ENCODE measurements at regions not wholly inside any gene's neighbourhood (a gene's known extent, or its start where the extent isn't known, plus 50 kb on each side); places are given as distances from the start of the nearest gene placed in this dataset.

GRCh38 chr1:235919127-235919832, 52.6 kb upstream of the LYST start:
- no peak for DNase-seq
- Histone ChIP-seq H3K9me3 (no peaks in the 10 kb centered on the region), H3K36me3 (no peaks in the 10 kb centered on the region), H3K27me3 (no peaks in the 10 kb centered on the region), H3K4me3 (no peak overlapping the region), H3K27ac (no peak overlapping the region), H3K4me1 (ENCODE audit: insufficient read depth) (peaks cover 4% of the 10 kb centered on the region)
- intact Hi-C loops (cut with DNase I), result no loop called here
- WGBS, 3 donors, result 82 to 88% (median 86%) methylated on average over 12 of the region's 12 CpGs
- TF ChIP-seq EP300 (IDR thresholded peaks at IDR 0.05) (no peak), CTCF (IDR thresholded peaks at IDR 0.05) (no peak), POLR2A (IDR thresholded peaks at IDR 0.05) (no peak)

GRCh38 chr1:235918465-235918864, 51.8 kb upstream of the LYST start:
- intact Hi-C loops (cut with DNase I), result no loop called here
- Histone ChIP-seq H3K4me1 (ENCODE audit: insufficient read depth) (peaks cover 4% of the 10 kb centered on the region), H3K9me3 (no peaks in the 10 kb centered on the region), H3K27me3 (no peaks in the 10 kb centered on the region), H3K27ac (no peak overlapping the region), H3K36me3 (no peaks in the 10 kb centered on the region), H3K4me3 (no peak overlapping the region)
- no peak for DNase-seq
- 72 to 96% (median 85%) methylated on average over 5 of the region's 5 CpGs for WGBS, 3 donors
- no peak for TF ChIP-seq EP300 (IDR thresholded peaks at IDR 0.05)
- no peak for TF ChIP-seq POLR2A (IDR thresholded peaks at IDR 0.05)
- TF ChIP-seq CTCF (IDR thresholded peaks at IDR 0.05), result no peak

GRCh38 chr1:235918032-235918431, 51.3 kb upstream of the LYST start:
- no peak overlapping the region for H3K27ac ChIP-seq
- no peaks in the 10 kb centered on the region for H3K27me3 ChIP-seq
- no peaks in the 10 kb centered on the region for H3K36me3 ChIP-seq
- no peaks in the 10 kb centered on the region for H3K9me3 ChIP-seq
- TF ChIP-seq POLR2A (IDR thresholded peaks at IDR 0.05), result no peak
- no peak for TF ChIP-seq EP300 (IDR thresholded peaks at IDR 0.05)
- no peak for TF ChIP-seq CTCF (IDR thresholded peaks at IDR 0.05)
- no peak overlapping the region for H3K4me3 ChIP-seq
- intact Hi-C loops (cut with DNase I), result no loop called here
- H3K4me1 ChIP-seq (ENCODE audit: insufficient read depth), result peaks cover 4% of the 10 kb centered on the region
- DNase-seq, result peak in 1 of 5 donors; percentile 27
- 90 to 93% (median 91%) methylated on average over 13 of the region's 13 CpGs for WGBS, 3 donors

- WGBS, 3 donors, result 18 to 23% (median 22%) methylated on average over 8 of the region's 8 CpGs
- H3K36me3 ChIP-seq, result no peaks in the 10 kb centered on the region
- DNase-seq, result peak; percentile 52 to 79 (median 59)
- H3K27ac ChIP-seq, result no peak overlapping the region
- TF ChIP-seq CTCF (IDR thresholded peaks at IDR 0.05) (no peak), POLR2A (IDR thresholded peaks at IDR 0.05) (no peak), EP300 (IDR thresholded peaks at IDR 0.05) (no peak)
- no peaks in the 10 kb centered on the region for H3K27me3 ChIP-seq
- peaks cover 4% of the 10 kb centered on the region for H3K4me1 ChIP-seq (ENCODE audit: insufficient read depth)
- no peak overlapping the region for H3K4me3 ChIP-seq
- intact Hi-C loops (cut with DNase I), result no loop called here
- no peaks in the 10 kb centered on the region for H3K9me3 ChIP-seq
Measured at GRCh38 chr1:235917267-235917811, 50.6 kb upstream of the LYST start.

Data from ovary (tissue), 7 donors.